Mesenchymal stem cell (in vitro differentiated cells and primary cell): ENCODE measurements at regions not wholly inside any gene's neighbourhood (a gene's known extent, or its start where the extent isn't known, plus 50 kb on each side); places are given as distances from the start of the nearest gene placed in this dataset.

Source experiments
- DNase-seq: peaks from one replicate; pipeline ENCODE4 v3.0.0-alpha.2; 2013
- H2AFZ ChIP-seq: one replicate; pipeline ENCODE4 v1.6.1; 2013; ENCODE audit warnings: low read depth, mild to moderate bottlenecking, control low read depth, inconsistent platforms, low read length, moderate library complexity
- H2AK5ac ChIP-seq: 2 replicates; pipeline ENCODE4 v1.6.1; 2013; ENCODE audit warnings: low read length, moderate library complexity, mild to moderate bottlenecking, inconsistent platforms; ENCODE audit not compliant: severe bottlenecking
- H2BK120ac ChIP-seq: one replicate; pipeline ENCODE4 v1.6.1; 2013; ENCODE audit warnings: low read depth, mild to moderate bottlenecking, inconsistent platforms, low read length, moderate library complexity
- H2BK12ac ChIP-seq, 2 experiments: one replicate each; pipeline ENCODE4 v1.6.1; 2013; ENCODE audit warnings: inconsistent platforms in 2 of 2, low read length in 2 of 2, mild to moderate bottlenecking in 2 of 2, moderate library complexity in 2 of 2, control low read depth in 1 of 2
- H2BK15ac ChIP-seq: one replicate; pipeline ENCODE4 v1.6.1; 2013; ENCODE audit warnings: mild to moderate bottlenecking, low read depth, inconsistent platforms; ENCODE audit not compliant: poor library complexity, severe bottlenecking
- H2BK5ac ChIP-seq: 2 replicates; pipeline ENCODE4 v1.6.1; 2013; ENCODE audit warnings: low read depth, mild to moderate bottlenecking, low read length, control low read depth, inconsistent platforms; ENCODE audit not compliant: poor library complexity, severe bottlenecking
- H3K14ac ChIP-seq, 2 experiments: one replicate each; pipeline ENCODE4 v1.6.1; 2013; ENCODE audit warnings: inconsistent platforms in 2 of 2, low read length in 2 of 2, control low read depth in 1 of 2, mild to moderate bottlenecking in 1 of 2, moderate library complexity in 1 of 2
- H3K18ac ChIP-seq, 2 experiments: one replicate each; pipeline ENCODE4 v1.6.1; 2013; ENCODE audit warnings: inconsistent platforms in 2 of 2, low read length in 2 of 2, control low read depth in 1 of 2, low read depth in 1 of 2, mild to moderate bottlenecking in 1 of 2
- H3K23ac ChIP-seq, 2 experiments: one replicate each; pipeline ENCODE4 v1.6.1; 2013; ENCODE audit warnings: inconsistent platforms in 2 of 2, low read length in 2 of 2, mild to moderate bottlenecking in 2 of 2, moderate library complexity in 2 of 2, control low read depth in 1 of 2
- H3K27ac ChIP-seq: 2 replicates; pipeline ENCODE4 v1.5.1; 2013; ENCODE audit warnings: mild to moderate bottlenecking, moderate library complexity, low read length, control low read depth, inconsistent platforms; ENCODE audit not compliant: poor library complexity, severe bottlenecking
- H3K27me3 ChIP-seq, 2 experiments: 2 replicates each; pipeline versions ENCODE4 v1.6.1 to v1.7.0; 2013; ENCODE audit warnings: low read length in 2 of 2, mild to moderate bottlenecking in 2 of 2, moderate library complexity in 2 of 2, control low read depth in 1 of 2, inconsistent platforms in 1 of 2; ENCODE audit not compliant: control insufficient read depth in 1 of 2, insufficient read depth in 1 of 2
- H3K36me3 ChIP-seq, 2 experiments: 2 replicates each; pipeline versions ENCODE4 v1.6.1 to v1.7.0; 2013; ENCODE audit warnings: low read length in 2 of 2, control low read depth in 1 of 2, inconsistent platforms in 1 of 2, low read depth in 1 of 2, mild to moderate bottlenecking in 1 of 2; ENCODE audit not compliant: insufficient read depth in 2 of 2, control insufficient read depth in 1 of 2
- H3K4ac ChIP-seq, 2 experiments: one replicate each; pipeline ENCODE4 v1.6.1; 2013; ENCODE audit warnings: inconsistent platforms in 2 of 2, low read length in 2 of 2, mild to moderate bottlenecking in 2 of 2, moderate library complexity in 2 of 2, control low read depth in 1 of 2, low read depth in 1 of 2
- H3K4me1 ChIP-seq: 2 replicates; pipeline ENCODE4 v1.6.1; 2013; ENCODE audit warnings: low read depth, low read length, control low read depth; ENCODE audit not compliant: control insufficient read depth, insufficient read depth
- H3K4me2 ChIP-seq: 2 replicates; pipeline ENCODE4 v1.6.1; 2013; ENCODE audit warnings: low read length, mild to moderate bottlenecking, inconsistent platforms; ENCODE audit not compliant: poor library complexity, severe bottlenecking
- H3K4me3 ChIP-seq, 2 experiments: 2 replicates each; pipeline versions ENCODE4 v1.5.1 to v1.7.0; 2013; ENCODE audit warnings: low read length in 2 of 2, mild to moderate bottlenecking in 2 of 2, control low read depth in 1 of 2, low read depth in 1 of 2; ENCODE audit not compliant: insufficient read depth in 1 of 2
- H3K79me1 ChIP-seq: replicated peaks from 2 replicates; pipeline ENCODE4 v1.6.1; 2013; ENCODE audit warnings: mild to moderate bottlenecking, control low read depth, low read length, inconsistent platforms; ENCODE audit not compliant: poor library complexity, severe bottlenecking
- H3K9ac ChIP-seq: 2 replicates; pipeline ENCODE4 v1.7.0; 2013; ENCODE audit warnings: mild to moderate bottlenecking, low read length, moderate library complexity
- H3K9me3 ChIP-seq: 2 replicates; pipeline ENCODE4 v1.7.0; 2013; ENCODE audit warnings: mild to moderate bottlenecking, low read length; ENCODE audit not compliant: control insufficient read depth
- H4K8ac ChIP-seq: one replicate; pipeline ENCODE4 v1.6.1; 2013; ENCODE audit warnings: inconsistent platforms, mild to moderate bottlenecking, low read length, moderate library complexity
- H4K91ac ChIP-seq: one replicate; pipeline ENCODE4 v1.6.1; 2013; ENCODE audit warnings: mild to moderate bottlenecking, low read length, inconsistent platforms
- WGBS: methylation state at CpG from one replicate; pipeline ENCODE4 v1.1.7; 2013; ENCODE audit warnings: mixed read lengths; 5-methylcytosine and 5-hydroxymethylcytosine counted together

DNA sequence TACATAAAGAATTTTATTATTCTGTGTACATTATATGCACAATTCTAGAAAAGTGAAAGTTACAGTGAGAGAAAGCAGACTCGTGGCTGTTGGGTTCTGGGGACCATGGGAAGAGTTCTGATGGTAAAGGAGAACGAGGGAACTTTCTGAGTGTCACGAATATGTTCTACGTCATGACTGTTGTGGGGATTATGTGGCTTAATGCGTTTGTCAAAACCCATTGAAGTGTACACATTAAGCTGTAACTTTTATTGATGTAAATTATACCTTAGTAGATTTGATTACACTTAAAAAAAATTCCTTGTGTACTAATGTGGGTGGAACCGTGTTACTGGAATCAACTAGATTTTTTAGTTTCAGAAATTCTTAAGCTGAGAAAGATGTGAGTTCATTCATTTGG, 426.1 kb downstream of the DSC3 start:
- H3K4me1 ChIP-seq: no peaks in the 10 kb centered on the region
- no peak overlapping the region for H3K23ac ChIP-seq
- no peak overlapping the region for H3K4ac ChIP-seq
- no peaks in the 10 kb centered on the region for H3K36me3 ChIP-seq
- no peak overlapping the region for H2BK120ac ChIP-seq
- H3K27me3 ChIP-seq: no peaks in the 10 kb centered on the region
- no peak overlapping the region for H2BK5ac ChIP-seq
- H4K91ac ChIP-seq: no peak overlapping the region
- 85% methylated on average over 3 of the region's 6 CpGs for WGBS
- H2AK5ac ChIP-seq: no peak overlapping the region
- H3K4me2 ChIP-seq: no peak overlapping the region
- no peak overlapping the region for H3K4me3 ChIP-seq
- H3K9me3 ChIP-seq: peaks cover 4% of the 10 kb centered on the region
- no peak overlapping the region for H4K8ac ChIP-seq
- H3K18ac ChIP-seq: no peak overlapping the region
- H3K14ac ChIP-seq: no peak overlapping the region
- no peaks in the 10 kb centered on the region for H3K79me1 ChIP-seq
- no peak overlapping the region for H2BK12ac ChIP-seq
- no peak overlapping the region for H3K27ac ChIP-seq
- no peak for DNase-seq
- H2AFZ ChIP-seq: no peak overlapping the region
- H2BK15ac ChIP-seq: no peak overlapping the region
- H3K9ac ChIP-seq: no peak overlapping the region

DNA sequence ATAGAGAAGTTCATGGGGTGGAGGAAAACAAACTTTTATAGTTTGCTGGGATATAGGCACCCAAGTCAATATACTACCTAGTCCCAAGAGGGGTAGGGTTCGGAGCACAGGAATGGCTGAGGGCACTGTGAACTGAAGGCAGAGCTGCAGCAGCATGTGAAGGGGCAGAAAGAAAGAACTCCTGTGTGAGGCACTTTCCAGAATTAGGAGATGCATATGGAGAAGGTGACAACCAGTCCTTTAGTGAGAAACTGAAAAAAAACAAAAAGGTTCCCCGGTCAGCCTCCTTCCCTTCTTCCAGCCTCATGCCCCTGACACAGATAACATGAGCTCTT, 429.1 kb downstream of the DSC3 start:
- Histone ChIP-seq H3K9ac (no peak overlapping the region), H3K27me3 (no peaks in the 10 kb centered on the region), H3K79me1 (no peaks in the 10 kb centered on the region), H3K18ac (no peak overlapping the region), H3K23ac (no peak overlapping the region), H3K9me3 (peaks cover 9% of the 10 kb centered on the region), H3K4me3 (no peak overlapping the region), H2BK12ac (no peak overlapping the region), H3K4ac (no peak overlapping the region), H3K14ac (no peak overlapping the region), H3K27ac (no peak overlapping the region), H2BK5ac (no peak overlapping the region), H2AFZ (no peak overlapping the region), H3K4me1 (no peaks in the 10 kb centered on the region), H2AK5ac (no peak overlapping the region), H3K4me2 (no peak overlapping the region), H4K91ac (no peak overlapping the region), H3K36me3 (no peaks in the 10 kb centered on the region), H2BK120ac (no peak overlapping the region), H2BK15ac (no peak overlapping the region), H4K8ac (no peak overlapping the region)
- DNase-seq: no peak
- WGBS: 100% methylated on average over 1 of the region's 2 CpGs

DNA sequence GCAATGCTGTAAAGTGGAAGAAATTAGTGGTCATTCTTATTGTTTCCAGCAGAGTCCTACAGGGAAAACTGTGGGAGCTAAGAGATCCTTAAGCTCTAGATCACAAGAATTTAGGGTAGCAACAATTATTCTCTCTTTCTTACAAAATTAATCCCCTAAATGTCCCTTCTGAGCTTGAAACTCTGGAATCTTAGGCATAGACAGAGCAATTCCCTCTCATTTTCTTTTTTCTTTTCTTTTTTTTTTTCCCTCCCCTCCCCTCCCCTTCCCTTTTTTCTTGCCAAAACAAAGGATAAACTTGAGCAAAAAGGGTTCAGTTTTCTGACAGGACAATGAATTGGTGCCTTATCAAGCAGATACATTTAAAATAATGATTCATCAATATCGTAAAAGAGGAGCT, 441.0 kb downstream of the DSC3 start:
- H3K27ac ChIP-seq: no peak overlapping the region
- no peak for DNase-seq
- H3K4me1 ChIP-seq: no peaks in the 10 kb centered on the region
- 80% methylated on average over 1 of the region's 1 CpG for WGBS
- H3K27me3 ChIP-seq: no peaks in the 10 kb centered on the region
- no peaks in the 10 kb centered on the region for H3K9me3 ChIP-seq
- H2BK5ac ChIP-seq: no peak overlapping the region
- H3K14ac ChIP-seq: no peak overlapping the region
- H2BK120ac ChIP-seq: no peak overlapping the region
- no peak overlapping the region for H3K23ac ChIP-seq
- H3K4me3 ChIP-seq: no peak overlapping the region
- no peaks in the 10 kb centered on the region for H3K36me3 ChIP-seq
- no peak overlapping the region for H3K4ac ChIP-seq
- no peak overlapping the region for H2BK12ac ChIP-seq
- H3K9ac ChIP-seq: no peak overlapping the region
- no peak overlapping the region for H2AK5ac ChIP-seq
- no peak overlapping the region for H2AFZ ChIP-seq
- no peak overlapping the region for H4K91ac ChIP-seq
- H3K4me2 ChIP-seq: no peak overlapping the region
- H3K79me1 ChIP-seq: no peaks in the 10 kb centered on the region
- H3K18ac ChIP-seq: no peak overlapping the region
- H2BK15ac ChIP-seq: no peak overlapping the region
- no peak overlapping the region for H4K8ac ChIP-seq

GRCh38 chr18:30597202-30597601, 445.3 kb downstream of the DSC3 start:
- Histone ChIP-seq H3K9me3 (no peaks in the 10 kb centered on the region), H3K27ac (no peak overlapping the region), H4K8ac (no peak overlapping the region), H3K9ac (no peak overlapping the region), H2BK15ac (no peak overlapping the region), H3K4me3 (no peak overlapping the region), H2AK5ac (no peak overlapping the region), H2BK120ac (no peak overlapping the region), H2BK5ac (no peak overlapping the region), H3K4me1 (no peaks in the 10 kb centered on the region), H3K4ac (no peak overlapping the region), H3K4me2 (no peak overlapping the region), H2AFZ (no peak overlapping the region), H3K23ac (no peak overlapping the region), H3K18ac (no peak overlapping the region), H3K14ac (no peak overlapping the region), H2BK12ac (no peak overlapping the region), H3K36me3 (no peaks in the 10 kb centered on the region), H3K79me1 (no peaks in the 10 kb centered on the region), H4K91ac (no peak overlapping the region), H3K27me3 (no peaks in the 10 kb centered on the region)
- no peak for DNase-seq
